Endothelial cell of umbilical vein (primary cell): ENCODE measurements at regions not wholly inside any gene's neighbourhood (a gene's known extent, or its start where the extent isn't known, plus 50 kb on each side); places are given as distances from the start of the nearest gene placed in this dataset.

Source experiments
- BruUV-seq: library from RNA; stranded (reverse); fragments of 400-500 nt; replicated peaks from 2 replicates; lab custom pipeline; 2021; lab: Mats Ljungman, UMichigan
- CTCF ChIA-PET: fragments of 300-600, 350-600 bp; sonication (Branson Sonifier 250); formaldehyde crosslinking; loops from one replicate; lab custom pipeline; 2021; ENCODE audit warnings: antibody characterized with exemption, inconsistent platforms; lab: Charles Lee
- POLR2A ChIA-PET: fragments of 300-600, 350-600 bp; sonication (Branson Sonifier 250); formaldehyde crosslinking; loops from one replicate; lab custom pipeline; 2021; ENCODE audit warnings: antibody characterized with exemption, inconsistent platforms; lab: Charles Lee
- DNase-seq: peaks from one replicate; pipeline ENCODE4 v3.0.0-alpha.2; 2011; ENCODE audit warnings: low read depth, low spot score
- FAIRE-seq: peaks from 2 replicates; lab custom pipeline; 2011; peaks lifted over from hg19 to GRCh38; lab: Jason Lieb, UNC
- H2AFZ ChIP-seq: 2 replicates; pipeline ENCODE4 v1.6.0; 2012; ENCODE audit warnings: low read depth, low read length, control low read depth, inconsistent platforms
- H3K27ac ChIP-seq: 2 replicates; pipeline ENCODE4 v1.5.1; 2011; ENCODE audit warnings: low read depth, mild to moderate bottlenecking, control low read depth, low read length, moderate library complexity; ENCODE audit not compliant: insufficient read depth
- H3K27me3 ChIP-seq, 2 experiments: 2 replicates each; pipeline versions ENCODE4 v1.6.0 to v1.6.1; 2011; ENCODE audit warnings: low read length in 2 of 2, mixed read lengths in 1 of 2; ENCODE audit not compliant: control insufficient read depth in 2 of 2, insufficient read depth in 2 of 2
- H3K36me3 ChIP-seq, 2 experiments: 2 replicates in 1 of 2; 3 replicates in 1 of 2; pipeline ENCODE4 v1.5.1; 2011; ENCODE audit warnings: low read length in 2 of 2, mild to moderate bottlenecking in 1 of 2, moderate library complexity in 1 of 2; ENCODE audit not compliant: control insufficient read depth in 2 of 2, insufficient read depth in 2 of 2; ENCODE audit errors: extremely low read depth in 1 of 2
- H3K4me1 ChIP-seq: 3 replicates; pipeline ENCODE4 v1.5.1; 2011; ENCODE audit warnings: mild to moderate bottlenecking, low read length; ENCODE audit not compliant: control insufficient read depth, insufficient read depth; ENCODE audit errors: extremely low read depth
- H3K4me2 ChIP-seq: 2 replicates; pipeline ENCODE4 v1.6.1; 2011; ENCODE audit warnings: low read length, control low read depth, mixed read lengths; ENCODE audit not compliant: insufficient read depth
- H3K4me3 ChIP-seq, 3 experiments: fragments of 200-600 bp in 1 of 3; sonication (generic), shearing (Covaris generic) in 1 of 3; replicated peaks in 1 of 3; 2 replicates each; pipeline ENCODE4 v1.5.1; 2011 to 2016; ENCODE audit warnings: control low read depth in 3 of 3, low read length in 3 of 3, mild to moderate bottlenecking in 2 of 3, inconsistent platforms in 1 of 3, low read depth in 1 of 3, moderate library complexity in 1 of 3; ENCODE audit not compliant: insufficient read depth in 1 of 3
- H3K79me2 ChIP-seq: 2 replicates; pipeline ENCODE4 v1.6.0; 2012; ENCODE audit warnings: low read length, inconsistent platforms; ENCODE audit not compliant: control insufficient read depth, insufficient read depth
- H3K9ac ChIP-seq: replicated peaks from 2 replicates; pipeline ENCODE3; 2011; ENCODE audit warnings: low read length, control low read depth; ENCODE audit not compliant: insufficient read depth; ENCODE audit errors: extremely low read depth
- H3K9me1 ChIP-seq: replicated peaks from 3 replicates; pipeline ENCODE4 v1.6.0; 2011; ENCODE audit warnings: mild to moderate bottlenecking, low read length; ENCODE audit not compliant: control insufficient read depth, insufficient read depth; ENCODE audit errors: extremely low read depth
- H3K9me3 ChIP-seq: replicated peaks from 2 replicates; pipeline ENCODE4 v1.5.1; 2012; ENCODE audit warnings: low read length, inconsistent platforms; ENCODE audit not compliant: control insufficient read depth, insufficient read depth
- H4K20me1 ChIP-seq: replicated peaks from 2 replicates; pipeline ENCODE3; 2011; ENCODE audit warnings: mild to moderate bottlenecking, low read length; ENCODE audit not compliant: control insufficient read depth, insufficient read depth; ENCODE audit errors: extremely low read depth
- CTCF ChIP-seq, 2 donors: IDR thresholded peaks; 1 replicate in 1 of 2; 2 replicates in 1 of 2; pipeline ENCODE4 v1.5.1; 2011; ENCODE audit warnings: low read length in 2 of 2, mild to moderate bottlenecking in 2 of 2, moderate library complexity in 2 of 2, control low read depth in 1 of 2, inconsistent platforms in 1 of 2, low read depth in 1 of 2; ENCODE audit not compliant: insufficient read depth in 1 of 2; ENCODE audit errors: extremely low read depth in 1 of 2
- EZH2 ChIP-seq: IDR thresholded peaks from 2 replicates; pipeline ENCODE4 v1.6.1; 2012; ENCODE audit warnings: borderline replicate concordance, low read depth, mild to moderate bottlenecking, moderate library complexity, low read length, inconsistent platforms; ENCODE audit not compliant: severe bottlenecking
- FOS ChIP-seq: IDR thresholded peaks from 2 replicates; pipeline ENCODE4 v1.6.1; 2011; ENCODE audit warnings: mild to moderate bottlenecking, low read length, moderate library complexity, borderline replicate concordance; ENCODE audit not compliant: insufficient read depth
- GATA2 ChIP-seq: IDR thresholded peaks from 2 replicates; pipeline ENCODE4 v1.7.0; 2011; ENCODE audit warnings: low read depth, mild to moderate bottlenecking, moderate library complexity, mixed read lengths, low read length; ENCODE audit not compliant: insufficient read length, insufficient read depth
- JUN ChIP-seq: IDR thresholded peaks from 2 replicates; pipeline ENCODE4 v1.6.1; 2011; ENCODE audit warnings: borderline replicate concordance, low read depth; ENCODE audit not compliant: insufficient read length, insufficient read depth
- MAX ChIP-seq: IDR thresholded peaks from 2 replicates; pipeline ENCODE4 v1.6.1; 2011; ENCODE audit not compliant: insufficient read depth, insufficient read length
- MYC ChIP-seq: IDR thresholded peaks from one replicate; pipeline ENCODE4 v1.6.1; 2011; ENCODE audit warnings: mild to moderate bottlenecking, low read depth, low read length
- POLR2A ChIP-seq: IDR thresholded peaks from 2 replicates; pipeline ENCODE4 v1.6.1; 2012; ENCODE audit warnings: low read depth, mild to moderate bottlenecking, control low read depth, low read length
- POLR2AphosphoS5 ChIP-seq: IDR thresholded peaks from 2 replicates; pipeline ENCODE4 v1.6.1; 2012; ENCODE audit warnings: low read depth, mild to moderate bottlenecking, control low read depth, low read length, moderate library complexity; ENCODE audit not compliant: insufficient read depth
- dilution Hi-C: fragments of 300-500 bp; cut with MboI; formaldehyde crosslinking; loops from one replicate; pipeline ENCODE4 v1.15.0; 2019; ENCODE audit warnings: low sequenced_read_pairs; ENCODE audit not compliant: extremely low pct_ligation_motif_present
- intact Hi-C: fragments of 100-400 bp; cut with micrococcal nuclease; formaldehyde crosslinking; loops from one replicate; pipeline ENCODE4 v1.10.0; 2022

DNA sequence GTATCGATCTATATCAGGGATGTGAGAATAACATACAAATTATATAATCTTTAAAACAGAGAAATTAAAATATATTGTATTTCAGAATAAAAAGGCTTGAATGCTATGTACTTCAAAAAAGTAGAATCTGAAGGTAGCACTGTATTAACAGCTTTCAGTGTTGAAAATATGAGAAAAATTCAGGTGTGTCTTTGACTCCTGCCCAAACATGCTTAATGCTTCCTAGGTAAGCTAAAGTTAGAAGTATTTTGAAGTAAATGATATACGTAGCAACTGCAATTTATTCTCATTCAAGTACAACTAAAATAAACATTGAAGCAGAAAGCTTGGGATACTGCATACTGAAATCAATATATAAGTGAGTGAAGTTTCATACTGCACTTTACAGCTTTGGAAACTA, 1082.0 kb upstream of the ACVR2A start:
- no peak for FAIRE-seq
- Histone ChIP-seq H3K4me1 (no peaks in the 10 kb centered on the region), H3K9me3 (no peaks in the 10 kb centered on the region), H3K79me2 (no peaks in the 10 kb centered on the region), H3K27ac (no peak overlapping the region), H3K4me2 (no peak overlapping the region), H3K9ac (no peak overlapping the region), H3K9me1 (no peaks in the 10 kb centered on the region), H2AFZ (no peak overlapping the region), H3K27me3 (no peaks in the 10 kb centered on the region), H3K36me3 (no peaks in the 10 kb centered on the region), H4K20me1 (no peaks in the 10 kb centered on the region), H3K4me3 (no peak overlapping the region)
- dilution Hi-C loops, result no loop called here
- DNase-seq, result no peak
- POLR2A ChIA-PET, result no interaction called here
- TF ChIP-seq EZH2 (no peak), CTCF (IDR thresholded peaks at IDR 0.05; ENCODE audit: extremely low read depth in 1 of 2, insufficient read depth in 1 of 2, low read depth in 1 of 2, low read length in 2 of 2) (no peak), MAX (no peak), GATA2 (no peak), FOS (no peak), POLR2A (no peak), POLR2AphosphoS5 (no peak), JUN (no peak), MYC (no peak)
- intact Hi-C loops, result no loop called here
- CTCF ChIA-PET, result interaction anchor here (1.5 kb wide), 1 partner anchor 23 kb away, joined by 4 read pairs; no protein-coding TSS in a partner anchor
- no TSS peak for BruUV-seq
